ENCODE measurements at regions not wholly inside any gene's neighbourhood (a gene's known extent, or its start where the extent isn't known, plus 50 kb on each side); places are given as distances from the start of the nearest gene placed in this dataset.

DNA sequence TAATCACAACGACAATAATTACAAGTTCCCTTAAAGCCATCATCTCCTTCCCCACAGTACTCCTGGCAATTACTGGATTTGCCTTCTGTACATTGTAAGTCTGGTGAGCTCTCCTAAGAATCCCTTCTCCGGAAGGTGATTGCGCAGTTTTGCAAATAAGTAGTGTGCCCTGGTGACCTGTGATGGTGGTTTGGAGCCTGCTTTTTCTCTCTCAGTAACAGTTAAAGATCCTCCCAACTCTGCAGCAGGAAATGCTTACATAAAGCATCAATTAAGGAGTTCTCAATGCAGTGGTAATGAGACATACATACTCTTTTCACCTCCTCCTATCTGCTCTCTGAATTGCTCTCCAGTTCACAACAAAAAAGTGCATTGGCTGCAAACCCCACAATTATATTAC lies 159.7 kb downstream of the SH2D1A start (continued):
- TF ChIP-seq, protein P1, sequence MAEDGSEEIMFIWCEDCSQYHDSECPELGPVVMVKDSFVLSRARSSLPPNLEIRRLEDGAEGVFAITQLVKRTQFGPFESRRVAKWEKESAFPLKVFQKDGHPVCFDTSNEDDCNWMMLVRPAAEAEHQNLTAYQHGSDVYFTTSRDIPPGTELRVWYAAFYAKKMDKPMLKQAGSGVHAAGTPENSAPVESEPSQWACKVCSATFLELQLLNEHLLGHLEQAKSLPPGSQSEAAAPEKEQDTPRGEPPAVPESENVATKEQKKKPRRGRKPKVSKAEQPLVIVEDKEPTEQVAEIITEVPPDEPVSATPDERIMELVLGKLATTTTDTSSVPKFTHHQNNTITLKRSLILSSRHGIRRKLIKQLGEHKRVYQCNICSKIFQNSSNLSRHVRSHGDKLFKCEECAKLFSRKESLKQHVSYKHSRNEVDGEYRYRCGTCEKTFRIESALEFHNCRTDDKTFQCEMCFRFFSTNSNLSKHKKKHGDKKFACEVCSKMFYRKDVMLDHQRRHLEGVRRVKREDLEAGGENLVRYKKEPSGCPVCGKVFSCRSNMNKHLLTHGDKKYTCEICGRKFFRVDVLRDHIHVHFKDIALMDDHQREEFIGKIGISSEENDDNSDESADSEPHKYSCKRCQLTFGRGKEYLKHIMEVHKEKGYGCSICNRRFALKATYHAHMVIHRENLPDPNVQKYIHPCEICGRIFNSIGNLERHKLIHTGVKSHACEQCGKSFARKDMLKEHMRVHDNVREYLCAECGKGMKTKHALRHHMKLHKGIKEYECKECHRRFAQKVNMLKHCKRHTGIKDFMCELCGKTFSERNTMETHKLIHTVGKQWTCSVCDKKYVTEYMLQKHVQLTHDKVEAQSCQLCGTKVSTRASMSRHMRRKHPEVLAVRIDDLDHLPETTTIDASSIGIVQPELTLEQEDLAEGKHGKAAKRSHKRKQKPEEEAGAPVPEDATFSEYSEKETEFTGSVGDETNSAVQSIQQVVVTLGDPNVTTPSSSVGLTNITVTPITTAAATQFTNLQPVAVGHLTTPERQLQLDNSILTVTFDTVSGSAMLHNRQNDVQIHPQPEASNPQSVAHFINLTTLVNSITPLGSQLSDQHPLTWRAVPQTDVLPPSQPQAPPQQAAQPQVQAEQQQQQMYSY (CRISPR knock-in tag; IDR thresholded peaks at IDR 0.05) = no peak
- TF ChIP-seq, protein P2, sequence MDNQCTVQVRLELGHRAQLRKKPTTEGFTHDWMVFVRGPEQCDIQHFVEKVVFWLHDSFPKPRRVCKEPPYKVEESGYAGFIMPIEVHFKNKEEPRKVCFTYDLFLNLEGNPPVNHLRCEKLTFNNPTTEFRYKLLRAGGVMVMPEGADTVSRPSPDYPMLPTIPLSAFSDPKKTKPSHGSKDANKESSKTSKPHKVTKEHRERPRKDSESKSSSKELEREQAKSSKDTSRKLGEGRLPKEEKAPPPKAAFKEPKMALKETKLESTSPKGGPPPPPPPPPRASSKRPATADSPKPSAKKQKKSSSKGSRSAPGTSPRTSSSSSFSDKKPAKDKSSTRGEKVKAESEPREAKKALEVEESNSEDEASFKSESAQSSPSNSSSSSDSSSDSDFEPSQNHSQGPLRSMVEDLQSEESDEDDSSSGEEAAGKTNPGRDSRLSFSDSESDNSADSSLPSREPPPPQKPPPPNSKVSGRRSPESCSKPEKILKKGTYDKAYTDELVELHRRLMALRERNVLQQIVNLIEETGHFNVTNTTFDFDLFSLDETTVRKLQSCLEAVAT (IDR thresholded peaks at IDR 0.05) = no peak
- no peak for TF ChIP-seq ZNF622 (IDR thresholded peaks at IDR 0.05)
- TF ChIP-seq JUND (IDR thresholded peaks at IDR 0.05; ENCODE audit: low read depth, low read length) = no peak
- TF ChIP-seq BACH1 (IDR thresholded peaks at IDR 0.05; ENCODE audit: borderline replicate concordance) = no peak
- TF ChIP-seq EZH2 (IDR thresholded peaks at IDR 0.05; ENCODE audit: borderline replicate concordance, control insufficient read depth, low read depth, low read length) = no peak
- TF ChIP-seq ZNF217 (IDR thresholded peaks at IDR 0.05) = no peak
- no peak for TF ChIP-seq POLR2AphosphoS2 (IDR thresholded peaks at IDR 0.05; ENCODE audit: low read depth, low read length)
- TF ChIP-seq SREBF1 (IDR thresholded peaks at IDR 0.05; ENCODE audit: low read length) = no peak
- no peak for TF ChIP-seq CHD1 (IDR thresholded peaks at IDR 0.05; ENCODE audit: low read depth, low read length)
- no peak for TF ChIP-seq FOS (IDR thresholded peaks at IDR 0.05; ENCODE audit: borderline replicate concordance, extremely low read depth, insufficient read length)
- TF ChIP-seq, protein P3, sequence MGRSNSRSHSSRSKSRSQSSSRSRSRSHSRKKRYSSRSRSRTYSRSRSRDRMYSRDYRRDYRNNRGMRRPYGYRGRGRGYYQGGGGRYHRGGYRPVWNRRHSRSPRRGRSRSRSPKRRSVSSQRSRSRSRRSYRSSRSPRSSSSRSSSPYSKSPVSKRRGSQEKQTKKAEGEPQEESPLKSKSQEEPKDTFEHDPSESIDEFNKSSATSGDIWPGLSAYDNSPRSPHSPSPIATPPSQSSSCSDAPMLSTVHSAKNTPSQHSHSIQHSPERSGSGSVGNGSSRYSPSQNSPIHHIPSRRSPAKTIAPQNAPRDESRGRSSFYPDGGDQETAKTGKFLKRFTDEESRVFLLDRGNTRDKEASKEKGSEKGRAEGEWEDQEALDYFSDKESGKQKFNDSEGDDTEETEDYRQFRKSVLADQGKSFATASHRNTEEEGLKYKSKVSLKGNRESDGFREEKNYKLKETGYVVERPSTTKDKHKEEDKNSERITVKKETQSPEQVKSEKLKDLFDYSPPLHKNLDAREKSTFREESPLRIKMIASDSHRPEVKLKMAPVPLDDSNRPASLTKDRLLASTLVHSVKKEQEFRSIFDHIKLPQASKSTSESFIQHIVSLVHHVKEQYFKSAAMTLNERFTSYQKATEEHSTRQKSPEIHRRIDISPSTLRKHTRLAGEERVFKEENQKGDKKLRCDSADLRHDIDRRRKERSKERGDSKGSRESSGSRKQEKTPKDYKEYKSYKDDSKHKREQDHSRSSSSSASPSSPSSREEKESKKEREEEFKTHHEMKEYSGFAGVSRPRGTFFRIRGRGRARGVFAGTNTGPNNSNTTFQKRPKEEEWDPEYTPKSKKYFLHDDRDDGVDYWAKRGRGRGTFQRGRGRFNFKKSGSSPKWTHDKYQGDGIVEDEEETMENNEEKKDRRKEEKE (IDR thresholded peaks at IDR 0.05) = no peak
